GM23248 (cell line): ENCODE measurements at regions not wholly inside any gene's neighbourhood (a gene's known extent, or its start where the extent isn't known, plus 50 kb on each side); places are given as distances from the start of the nearest gene placed in this dataset.
A peak's percentile ranks its signal among the peaks of the same experiment; 100 is the strongest.

Experiments used
- DNase-seq: peaks from one replicate; pipeline ENCODE4 v3.0.0-alpha.2; 2015
- H2AFZ ChIP-seq: fragments of 200-600 bp; sonication (generic); 2 replicates; pipeline ENCODE4 v1.6.1; 2016; ENCODE audit warnings: antibody characterized with exemption
- H3F3A ChIP-seq: fragments of 200-600 bp; sonication (generic); 2 replicates; pipeline ENCODE4 v1.6.1; 2016; ENCODE audit warnings: mild to moderate bottlenecking, antibody characterized with exemption, mixed run types; ENCODE audit not compliant: insufficient read depth
- H3K27ac ChIP-seq: fragments of 200-600 bp; sonication (generic); 2 replicates; pipeline ENCODE4 v1.5.1; 2016; ENCODE audit warnings: mild to moderate bottlenecking
- H3K27me3 ChIP-seq: fragments of 200-600 bp; sonication (generic); replicated peaks from 2 replicates; pipeline ENCODE4 v1.6.1; 2016; ENCODE audit warnings: mild to moderate bottlenecking; ENCODE audit not compliant: insufficient read depth
- H3K36me3 ChIP-seq: fragments of 200-600 bp; sonication (generic); 2 replicates; pipeline ENCODE4 v1.6.1; 2016; ENCODE audit warnings: low read depth, mild to moderate bottlenecking
- H3K4me1 ChIP-seq: fragments of 200-600 bp; sonication (generic); 2 replicates; pipeline ENCODE4 v1.6.1; 2016; ENCODE audit warnings: mild to moderate bottlenecking; ENCODE audit not compliant: insufficient read depth
- H3K4me2 ChIP-seq: fragments of 200-600 bp; sonication (generic); one replicate; pipeline ENCODE4 v1.6.1; 2016; ENCODE audit warnings: mild to moderate bottlenecking; ENCODE audit not compliant: unreplicated experiment
- H3K4me3 ChIP-seq: fragments of 200-600 bp; sonication (generic); 2 replicates; pipeline ENCODE4 v1.5.1; 2016; ENCODE audit warnings: mild to moderate bottlenecking
- H3K79me2 ChIP-seq: fragments of 200-600 bp; sonication (generic); 2 replicates; pipeline ENCODE4 v1.6.1; 2016; ENCODE audit warnings: mild to moderate bottlenecking; ENCODE audit not compliant: insufficient read depth
- H3K9ac ChIP-seq: fragments of 200-600 bp; sonication (generic); 2 replicates; pipeline ENCODE4 v1.6.1; 2016; ENCODE audit warnings: mild to moderate bottlenecking
- H3K9me2 ChIP-seq: fragments of 200-600 bp; sonication (generic); 2 replicates; pipeline ENCODE4 v1.6.1; 2016; ENCODE audit warnings: mixed run types, mild to moderate bottlenecking, moderate library complexity; ENCODE audit not compliant: insufficient read depth
- H3K9me3 ChIP-seq: fragments of 200-600 bp; sonication (generic); one replicate; pipeline ENCODE4 v1.6.1; 2017; ENCODE audit warnings: low read depth
- H4K20me1 ChIP-seq: fragments of 200-600 bp; sonication (generic); 2 replicates; pipeline ENCODE4 v1.6.0; 2016; ENCODE audit not compliant: insufficient read depth
- EZH2 ChIP-seq: fragments of 200-600 bp; sonication (generic); IDR thresholded peaks from 2 replicates; pipeline ENCODE4 v1.6.1; 2018; ENCODE audit warnings: antibody characterized with exemption, mild to moderate bottlenecking; ENCODE audit not compliant: insufficient read depth, poor library complexity, severe bottlenecking
- EZH2phosphoT487 ChIP-seq: fragments of 200-600 bp; sonication (generic); IDR thresholded peaks from 2 replicates; pipeline ENCODE4 v1.6.1; 2018; ENCODE audit warnings: antibody characterized with exemption, moderate library complexity, mild to moderate bottlenecking, low read depth; ENCODE audit not compliant: insufficient read depth
- WGBS, 2 experiments: methylation state at CpG; one replicate each; pipeline ENCODE4 v1.1.6; 2015 to 2017; ENCODE audit warnings: low lambda C conversion rate in 2 of 2, low coverage in 1 of 2; ENCODE audit errors: missing lambda C conversion rate in 2 of 2; 5-methylcytosine and 5-hydroxymethylcytosine counted together
- in situ Hi-C: fragments of 300-500 bp; cut with MboI; formaldehyde crosslinking; loops from 2 replicates; pipeline ENCODE4 v1.15.0; 2020

DNA sequence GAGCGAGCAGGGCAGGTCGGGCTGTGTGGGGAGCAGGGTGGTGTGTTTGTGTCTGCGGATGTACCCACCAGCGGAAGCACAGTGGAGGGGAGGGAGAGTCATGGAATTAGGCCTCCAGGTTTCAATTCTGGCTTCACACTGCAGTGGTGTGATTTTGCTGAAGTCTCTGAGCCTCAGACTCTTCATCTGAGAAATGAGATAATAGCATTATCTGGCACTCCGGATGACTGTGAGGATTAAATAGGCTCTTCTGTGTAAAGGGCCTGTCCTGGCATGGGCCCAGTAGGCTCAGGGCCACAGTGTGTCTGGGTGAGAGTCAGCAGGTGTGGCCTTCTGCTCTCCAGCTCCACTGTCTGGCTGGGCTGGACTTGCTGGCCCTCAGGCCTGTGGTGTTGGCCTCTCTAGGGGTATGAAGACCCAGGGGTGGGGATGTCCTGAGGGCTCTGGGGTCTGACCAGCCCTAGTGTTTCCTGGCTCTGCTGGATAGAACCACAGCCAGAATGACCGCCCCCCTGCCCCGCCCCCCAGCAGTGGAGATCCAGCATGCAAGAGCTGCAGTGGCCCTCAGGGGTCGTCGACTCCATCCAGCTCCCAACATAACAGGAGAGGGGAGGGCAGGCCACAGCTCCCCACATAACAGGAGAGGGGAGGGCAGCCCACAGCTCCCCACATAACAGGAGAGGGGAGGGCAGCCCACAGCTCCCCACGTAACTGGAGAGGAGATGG lies 178.6 kb downstream of the RPS24 start:
- H3K4me2 ChIP-seq = no peak overlapping the region
- no peaks in the 10 kb centered on the region for H3K36me3 ChIP-seq
- DNase-seq = peak; percentile 35
- H3K4me3 ChIP-seq = no peak overlapping the region
- H4K20me1 ChIP-seq = no peaks in the 10 kb centered on the region
- no peaks in the 10 kb centered on the region for H3K9me3 ChIP-seq
- H3K27me3 ChIP-seq = no peaks in the 10 kb centered on the region
- peaks cover 25% of the 10 kb centered on the region for H3K4me1 ChIP-seq
- 86 to 96% methylated on average over 7 to 8 of the region's 10 CpGs for WGBS, 2 experiments
- no peaks in the 10 kb centered on the region for H3K79me2 ChIP-seq
- H3K9ac ChIP-seq = no peak overlapping the region
- H2AFZ ChIP-seq = no peak overlapping the region
- peaks cover 8% of the 10 kb centered on the region for H3F3A ChIP-seq
- no peak overlapping the region for H3K27ac ChIP-seq
- no peaks in the 10 kb centered on the region for H3K9me2 ChIP-seq
- in situ Hi-C loops = no loop called here
- TF ChIP-seq EZH2phosphoT487 = no peak
- no peak for TF ChIP-seq EZH2

DNA sequence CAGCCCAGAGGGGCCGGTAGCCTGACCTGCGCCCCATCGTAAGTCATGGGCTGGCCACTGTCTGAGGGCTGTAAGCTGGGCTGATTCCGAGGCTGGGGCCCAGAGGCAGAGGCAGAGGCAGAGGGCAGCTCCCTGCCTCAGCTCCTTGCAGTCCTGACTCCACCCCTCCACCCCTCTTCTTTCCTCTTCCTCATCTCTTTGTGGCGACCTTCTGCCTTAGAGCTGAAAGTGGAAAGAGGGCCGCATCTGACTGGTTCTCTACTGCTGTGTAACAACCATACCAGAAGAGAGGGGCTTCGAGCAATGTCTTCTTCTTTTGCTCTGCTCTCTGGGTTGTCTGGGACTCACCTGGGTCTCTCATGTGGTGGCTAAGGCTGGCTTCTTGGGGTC lies 179.1 kb downstream of the RPS24 start:
- no peak for DNase-seq
- Histone ChIP-seq H3F3A (peaks cover 2% of the 10 kb centered on the region; the same call in 1 of the 2 replicates), H3K9ac (no peak overlapping the region), H4K20me1 (no peaks in the 10 kb centered on the region), H3K4me3 (no peak overlapping the region), H3K9me2 (no peaks in the 10 kb centered on the region), H3K79me2 (no peaks in the 10 kb centered on the region), H3K27me3 (no peaks in the 10 kb centered on the region), H3K9me3 (no peaks in the 10 kb centered on the region), H2AFZ (no peak overlapping the region), H3K4me1 (peaks cover 19% of the 10 kb centered on the region), H3K4me2 (no peak overlapping the region), H3K36me3 (no peaks in the 10 kb centered on the region), H3K27ac (no peak overlapping the region)
- in situ Hi-C loops = no loop called here
- no peak for TF ChIP-seq EZH2
- TF ChIP-seq EZH2phosphoT487 = no peak
- 94% methylated on average over 7 of the region's 7 CpGs for WGBS, 2 experiments

DNA sequence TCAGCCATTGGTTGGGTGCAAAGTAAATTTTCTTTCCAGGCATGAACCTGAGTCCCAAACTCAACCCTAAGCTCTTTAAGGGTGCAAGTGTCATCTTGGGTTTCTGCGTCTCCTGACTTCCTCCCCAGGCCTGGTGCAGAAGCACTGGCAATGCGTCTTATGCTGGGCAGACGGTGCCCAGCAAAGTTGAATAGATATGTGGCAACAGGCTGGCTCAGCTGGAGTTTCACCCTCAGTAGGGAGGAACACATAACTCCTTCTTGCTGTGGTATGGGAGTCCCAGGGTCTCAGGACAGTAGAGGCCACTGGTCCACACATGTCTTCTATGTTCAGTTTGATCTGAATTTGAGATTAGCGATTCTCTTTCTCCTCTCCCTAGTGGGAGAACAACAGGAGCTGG lies 181.3 kb downstream of the RPS24 start:
- H3K4me3 ChIP-seq = no peak overlapping the region
- H4K20me1 ChIP-seq = no peaks in the 10 kb centered on the region
- TF ChIP-seq EZH2phosphoT487 = no peak
- TF ChIP-seq EZH2 = no peak
- peaks cover 19% of the 10 kb centered on the region for H3K4me1 ChIP-seq
- 67% methylated on average over 4 of the region's 4 CpGs for WGBS, 2 experiments
- H2AFZ ChIP-seq = peak overlapping the region; percentile 19; the same call in 1 of the 2 replicates
- no peak for DNase-seq
- no peaks in the 10 kb centered on the region for H3K36me3 ChIP-seq
- H3K27ac ChIP-seq = 0 out of 2 replicates have a peak overlapping the region, but pooled peaks have one; percentile 24
- in situ Hi-C loops = no loop called here
- no peaks in the 10 kb centered on the region for H3K27me3 ChIP-seq
- H3K9ac ChIP-seq = peak overlapping the region; percentile 56; the same call in 1 of the 2 replicates
- H3K9me2 ChIP-seq = no peaks in the 10 kb centered on the region
- H3K9me3 ChIP-seq = no peaks in the 10 kb centered on the region
- no peak overlapping the region for H3K4me2 ChIP-seq
- H3K79me2 ChIP-seq = no peaks in the 10 kb centered on the region
- no peaks in the 10 kb centered on the region for H3F3A ChIP-seq

DNA sequence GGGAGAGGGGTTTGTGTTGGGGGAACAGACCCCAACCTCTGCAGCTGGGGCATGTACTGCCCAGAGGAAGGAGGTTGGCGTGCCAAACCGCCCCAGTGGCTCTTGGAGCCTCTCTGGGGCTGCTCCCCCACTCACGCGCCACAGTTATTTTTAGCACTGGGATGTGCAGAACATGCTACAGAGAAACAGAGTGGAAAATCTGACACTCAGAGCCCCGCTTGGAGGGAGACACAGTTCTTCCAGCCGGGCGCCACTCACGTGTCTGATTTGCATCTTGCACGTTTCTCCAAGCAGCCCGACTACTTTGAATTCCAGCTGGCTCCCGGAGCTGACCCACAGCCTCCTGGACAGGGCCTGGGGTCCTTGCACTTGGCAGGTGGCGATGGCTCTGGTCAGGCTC lies 182.0 kb downstream of the RPS24 start:
- Histone ChIP-seq H3K4me1 (peaks cover 19% of the 10 kb centered on the region), H3K9me3 (no peaks in the 10 kb centered on the region), H3K36me3 (no peaks in the 10 kb centered on the region), H4K20me1 (no peaks in the 10 kb centered on the region), H3K79me2 (no peaks in the 10 kb centered on the region), H3K9ac (peak overlapping the region; percentile 56), H3K27ac (peak overlapping the region; percentile 38), H3K9me2 (no peaks in the 10 kb centered on the region), H2AFZ (peak overlapping the region; percentile 19), H3K27me3 (no peaks in the 10 kb centered on the region), H3K4me3 (no peak overlapping the region), H3F3A (no peaks in the 10 kb centered on the region), H3K4me2 (no peak overlapping the region)
- DNase-seq = peak; percentile 89
- 26 to 29% methylated on average over 12 of the region's 12 CpGs for WGBS, 2 experiments
- no peak for TF ChIP-seq EZH2
- no peak for TF ChIP-seq EZH2phosphoT487
- in situ Hi-C loops = no loop called here
